Ovary (tissue), 3 donors: ENCODE measurements at regions not wholly inside any gene's neighbourhood (a gene's known extent, or its start where the extent isn't known, plus 50 kb on each side); places are given as distances from the start of the nearest gene placed in this dataset.

Experiments
- CTCF ChIP-seq, 3 donors: fragments of 450-650 bp in 2 of 3; fragments of 200-600 bp in 1 of 3; IDR thresholded peaks; one replicate each; pipeline versions ENCODE4 v1.5.1 to v1.8.0; 2016 to 2022; ENCODE audit warnings: antibody characterized with exemption in 3 of 3, mild to moderate bottlenecking in 1 of 3
- POLR2A ChIP-seq: fragments of 450-650 bp; IDR thresholded peaks from one replicate; pipeline ENCODE4 v1.6.1; 2017; ENCODE audit warnings: antibody characterized with exemption, mild to moderate bottlenecking, moderate library complexity
- donor health status: DM: no; HTN: no; CAD: no.

GRCh38 chr11:33435216-33435615, 178.0 kb downstream of the HIPK3 start:
- TF ChIP-seq CTCF (IDR thresholded peaks at IDR 0.05) (no peak), POLR2A (no peak)
